Activated gamma-delta T cell treated with Interleukin-2 at 50 U/mL for 16 hours (primary cell): ENCODE measurements at regions not wholly inside any gene's neighbourhood (a gene's known extent, or its start where the extent isn't known, plus 50 kb on each side); places are given as distances from the start of the nearest gene placed in this dataset.

Source experiments
- DNase-seq: peaks from one replicate; pipeline ENCODE4 v3.0.0-alpha.2; 2020

DNA sequence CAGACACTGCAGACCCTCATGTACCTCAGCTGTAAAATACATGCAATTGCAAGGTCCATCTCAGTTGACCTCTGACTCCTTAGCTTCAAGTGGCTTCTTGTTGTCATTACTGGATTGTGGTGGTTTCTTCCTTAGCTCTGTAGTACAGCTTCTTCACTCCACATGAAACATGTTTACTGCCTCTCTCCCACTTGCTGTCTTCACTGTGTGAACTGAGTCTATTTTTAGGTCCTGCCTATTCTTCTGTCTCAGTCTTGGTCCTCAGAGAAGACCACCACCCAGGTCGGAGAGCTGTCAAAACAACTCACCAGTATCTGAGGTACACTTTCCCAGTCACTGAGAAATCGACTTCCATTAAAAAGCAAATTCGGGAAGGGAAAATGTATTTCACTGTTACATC, 50.2 kb upstream of the EYA4 start:
- no peak for DNase-seq

- DNase-seq, result no peak
Measured at GRCh38 chr6:133191323-133191722, 49.8 kb upstream of the EYA4 start.
